CD4-positive, alpha-beta T cell treated with Interleukin-12 subunit alpha and Interleukin-12 subunit beta, for 1 hour (primary cell): ENCODE measurements at regions not wholly inside any gene's neighbourhood (a gene's known extent, or its start where the extent isn't known, plus 50 kb on each side); places are given as distances from the start of the nearest gene placed in this dataset.
A peak's percentile ranks its signal among the peaks of the same experiment; 100 is the strongest.
"Not testable (repeated sequence)": the region's sequence is repeated elsewhere in the genome, so short reads cannot be mapped to it uniquely, and the experiment has no call there.

Experiments
- DNase-seq: peaks from one replicate; pipeline ENCODE4 v3.0.0-alpha.2; 2020

DNA sequence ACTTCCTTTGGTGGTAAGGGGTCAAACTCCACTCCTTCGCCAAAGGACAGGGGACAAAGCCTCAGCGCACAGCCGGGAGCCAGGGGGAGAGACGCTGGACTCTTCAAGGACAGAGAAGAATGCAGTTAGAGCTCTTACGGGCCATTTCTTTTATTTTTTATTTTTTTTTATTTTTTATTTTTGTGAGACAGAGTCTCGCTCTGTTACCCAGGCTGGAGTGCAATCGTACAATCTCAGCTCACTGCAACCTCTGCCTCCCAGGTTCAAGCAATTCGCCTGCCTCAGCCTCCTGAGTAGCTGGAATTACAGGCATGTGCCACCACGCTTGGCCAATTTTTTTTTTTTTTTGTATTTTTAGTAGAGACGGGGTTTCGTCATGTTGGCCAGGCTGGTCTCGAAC, 93.2 kb upstream of the RPH3AL start, which contains the start of gene RFLNB:
TSS of gene RFLNB (minus strand) at position 101 of the 400 bp plus-strand sequence.
- DNase-seq, result not testable (repeated sequence)

DNA sequence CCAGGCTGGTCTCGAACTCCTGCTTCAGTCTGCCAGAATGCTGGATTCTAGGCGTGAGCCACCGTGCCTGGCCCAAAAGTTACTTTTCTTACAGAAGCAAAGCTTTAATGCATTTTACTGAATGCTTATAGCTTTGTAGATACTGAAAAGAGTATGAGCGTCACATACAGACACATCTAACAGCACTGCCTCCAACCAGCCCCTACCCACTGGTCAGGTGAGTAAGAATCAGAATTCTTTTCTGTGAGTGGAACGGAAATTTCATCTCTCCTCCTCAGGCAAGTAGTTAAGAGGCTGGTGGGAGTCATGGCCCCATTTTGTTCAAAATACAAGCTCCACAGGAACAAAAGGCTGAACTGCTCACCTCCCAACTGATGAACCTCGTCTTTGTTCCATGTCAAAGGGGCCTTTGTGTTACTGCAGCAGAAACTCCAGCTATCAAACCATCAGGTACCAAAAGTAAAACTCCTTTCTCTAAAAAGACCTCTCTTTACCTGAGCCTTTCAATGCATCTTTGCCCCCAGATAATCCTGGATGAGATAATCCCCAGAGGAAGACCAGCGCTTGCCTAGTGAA, 92.4 kb upstream of the RPH3AL start:
- DNase-seq, result no peak

DNA sequence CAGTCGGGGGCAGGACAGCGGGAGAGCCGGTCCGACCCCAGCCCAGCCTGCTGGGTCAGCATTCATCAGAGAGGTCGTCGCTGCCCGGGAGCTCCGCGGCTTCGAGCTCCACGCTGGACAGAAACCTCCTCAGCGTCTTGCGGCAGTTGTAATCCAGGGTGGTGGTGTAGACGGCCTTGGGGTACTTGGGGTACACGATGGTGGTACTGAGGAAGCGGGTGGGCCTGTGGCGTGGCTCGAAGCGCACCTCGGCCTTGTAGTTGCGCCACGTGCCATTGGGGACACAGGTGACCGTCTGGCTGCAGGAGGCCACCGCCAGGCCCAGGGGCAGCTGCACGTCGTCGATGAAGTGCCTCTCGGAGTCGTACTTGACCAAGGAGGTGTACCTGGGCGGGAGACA, 90.5 kb upstream of the RPH3AL start:
- DNase-seq, result no peak

DNA sequence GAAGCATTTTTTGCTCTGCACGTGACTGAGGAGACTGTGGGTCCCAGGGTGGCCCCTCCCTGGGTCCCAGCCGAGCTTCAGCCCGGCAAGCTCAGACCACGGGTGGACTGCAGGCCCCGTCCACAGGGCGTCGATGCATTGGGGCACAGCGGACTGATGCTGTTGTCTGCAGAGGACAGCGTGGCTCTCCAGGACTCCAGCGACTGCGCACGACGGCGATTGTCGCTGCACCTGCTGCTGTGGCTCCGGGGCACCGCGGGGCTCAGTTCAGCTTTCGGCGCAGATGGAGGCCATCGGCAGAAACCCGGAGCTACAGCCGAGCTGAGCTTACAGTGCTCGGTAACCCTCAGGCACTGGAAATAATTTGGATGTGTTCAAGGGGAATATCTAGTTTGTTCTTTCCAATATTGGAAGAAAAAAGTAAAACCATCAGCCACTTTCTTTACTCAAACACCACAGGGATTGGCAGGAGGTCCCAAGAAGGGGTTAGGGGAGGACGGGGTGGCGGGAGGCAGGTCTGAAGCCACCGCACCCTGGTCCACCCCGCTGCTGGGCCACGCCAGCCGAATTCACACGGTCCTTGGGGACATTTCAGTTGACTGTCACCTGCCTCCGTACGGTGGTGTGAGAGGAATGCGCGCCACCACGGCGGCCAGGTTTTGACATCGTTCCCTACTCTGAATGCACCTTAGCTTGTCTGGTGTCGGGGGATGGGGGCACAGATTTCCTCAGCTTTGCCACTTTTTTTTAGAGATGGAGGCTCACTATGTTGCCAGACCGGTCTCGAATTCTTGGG, 88.7 kb upstream of the RPH3AL start:
- no peak for DNase-seq

DNA sequence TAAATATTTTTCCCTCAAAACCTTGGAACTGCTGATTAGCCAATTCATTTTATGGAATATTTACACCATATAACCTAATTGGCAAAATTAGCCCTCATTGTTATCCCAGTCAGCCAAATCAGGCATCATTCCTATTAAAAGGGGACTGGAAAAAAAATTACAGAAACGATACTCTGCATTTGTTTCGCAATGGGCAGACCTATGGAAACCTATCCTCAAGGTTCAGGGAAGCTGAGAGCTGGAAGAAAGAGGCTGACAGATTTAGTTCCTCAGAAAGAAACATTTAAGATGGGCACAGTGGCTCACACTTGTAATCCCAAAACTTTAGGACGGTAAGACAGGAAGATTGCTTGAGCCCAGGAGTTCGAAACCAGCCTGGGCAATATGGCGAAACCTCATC, 85.6 kb upstream of the RPH3AL start:
- DNase-seq, result no peak

DNA sequence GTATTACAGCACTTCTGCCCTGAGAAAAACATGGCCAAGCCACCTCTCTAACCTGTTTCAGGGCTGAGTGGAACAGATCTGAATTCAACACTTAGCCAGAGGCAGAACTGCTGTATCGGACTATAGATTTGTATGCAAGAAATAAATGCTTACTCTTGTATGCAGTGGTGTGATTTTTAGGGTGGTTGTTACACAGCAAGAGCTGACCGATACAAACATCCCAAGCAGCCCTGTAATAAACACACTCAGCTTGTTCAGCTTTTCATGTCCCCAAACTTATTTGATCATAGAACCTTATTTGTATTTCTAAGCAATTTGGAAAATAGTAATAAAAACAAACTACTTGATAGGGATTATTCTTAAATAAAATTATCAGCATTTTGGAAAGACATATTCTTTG, 84.9 kb upstream of the RPH3AL start:
- no peak for DNase-seq

DNA sequence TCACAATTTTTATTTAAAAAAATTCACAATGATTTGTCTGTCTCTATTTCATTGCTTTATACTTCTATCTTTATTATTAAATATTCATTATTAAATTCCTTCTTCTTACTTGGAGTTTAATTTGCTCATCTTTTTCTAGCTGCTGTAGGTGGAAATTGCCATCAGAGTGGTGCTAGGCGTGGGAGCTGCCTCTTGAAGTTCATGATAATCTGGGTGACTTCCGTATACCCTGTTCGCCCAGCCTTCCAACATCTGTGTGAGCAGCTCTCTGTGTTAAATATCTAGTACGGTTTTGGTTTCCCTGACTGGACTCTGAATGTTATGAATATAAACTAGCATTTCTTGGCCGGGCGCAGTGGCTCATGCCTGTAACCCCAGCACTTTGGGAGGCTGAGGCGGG, 84.0 kb upstream of the RPH3AL start:
- DNase-seq, result no peak

DNA sequence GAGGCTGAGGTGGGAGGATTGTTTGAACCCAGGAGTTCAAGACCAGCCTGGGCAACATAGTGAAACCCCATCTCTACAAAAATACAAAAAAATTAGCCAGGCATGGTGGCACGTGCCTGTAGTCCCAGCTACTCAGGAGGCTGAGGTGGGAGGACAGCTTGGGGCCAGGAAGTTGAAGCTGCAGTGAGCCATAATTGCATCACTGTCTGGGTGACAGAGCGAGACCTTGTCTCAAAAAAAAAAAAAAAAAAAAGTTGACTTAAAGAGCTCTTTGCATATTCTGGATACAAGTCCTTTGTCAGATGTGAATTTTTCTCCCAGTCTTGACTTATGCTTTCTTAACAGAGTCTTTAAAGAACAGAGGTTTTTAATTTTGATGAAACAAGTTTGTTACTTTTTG, 79.9 kb upstream of the RPH3AL start:
- not testable (repeated sequence) for DNase-seq

DNA sequence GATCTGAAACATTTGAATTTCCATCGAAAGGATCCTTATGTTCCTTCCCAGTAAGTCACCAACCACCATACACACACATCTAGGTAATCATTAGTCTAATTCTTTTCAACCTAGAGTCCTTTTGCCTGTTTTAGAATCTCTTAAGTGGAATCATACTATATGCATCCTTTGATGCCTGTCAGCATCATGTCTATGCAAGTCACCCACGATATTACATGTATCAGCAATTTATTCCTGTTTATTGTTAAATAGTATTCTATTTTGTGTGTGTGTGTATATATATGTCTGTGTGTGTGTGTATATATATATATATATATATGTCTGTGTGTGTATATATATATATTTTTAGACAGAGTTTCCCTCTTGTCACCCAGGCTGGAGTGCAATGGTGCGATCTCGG, 78.9 kb upstream of the RPH3AL start:
- DNase-seq, result no peak

DNA sequence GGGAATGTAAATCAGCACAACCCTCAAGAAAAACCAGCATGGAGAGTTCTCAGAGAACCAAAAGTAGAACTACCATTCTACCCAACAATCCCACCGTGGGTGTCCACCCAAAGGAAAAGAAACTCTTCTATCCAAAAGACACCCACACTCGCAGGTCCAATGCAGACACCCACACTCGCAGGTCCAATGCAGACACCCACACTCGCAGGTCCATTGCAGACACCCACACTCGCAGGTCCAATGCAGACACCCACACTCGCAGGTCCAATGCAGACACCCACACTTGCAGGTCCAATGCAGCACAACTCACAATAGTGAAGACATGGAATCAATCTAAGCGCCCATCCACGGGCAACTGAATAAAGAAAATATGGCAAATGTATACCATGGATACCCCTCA, 77.0 kb upstream of the RPH3AL start:
- no peak for DNase-seq

DNA sequence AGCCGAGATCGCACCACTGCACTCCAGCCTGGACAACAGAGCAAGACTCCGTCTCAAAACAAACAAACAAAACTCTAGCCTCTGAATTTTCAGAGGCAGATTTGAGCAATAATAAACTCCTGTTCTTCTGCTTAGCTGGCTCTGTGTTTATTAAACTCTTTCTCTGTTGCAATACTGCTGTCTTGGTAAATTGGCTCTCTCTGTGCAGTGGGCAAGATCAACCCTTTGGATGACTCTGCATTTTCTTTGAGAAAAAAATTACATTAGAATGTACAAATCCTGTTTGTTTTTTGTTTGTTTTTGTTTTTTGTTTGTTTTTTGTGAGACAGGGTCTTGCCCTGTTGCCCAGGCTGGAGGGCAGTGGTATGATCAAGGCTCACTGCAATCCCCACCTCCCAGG, 75.8 kb upstream of the RPH3AL start:
- no peak for DNase-seq

DNA sequence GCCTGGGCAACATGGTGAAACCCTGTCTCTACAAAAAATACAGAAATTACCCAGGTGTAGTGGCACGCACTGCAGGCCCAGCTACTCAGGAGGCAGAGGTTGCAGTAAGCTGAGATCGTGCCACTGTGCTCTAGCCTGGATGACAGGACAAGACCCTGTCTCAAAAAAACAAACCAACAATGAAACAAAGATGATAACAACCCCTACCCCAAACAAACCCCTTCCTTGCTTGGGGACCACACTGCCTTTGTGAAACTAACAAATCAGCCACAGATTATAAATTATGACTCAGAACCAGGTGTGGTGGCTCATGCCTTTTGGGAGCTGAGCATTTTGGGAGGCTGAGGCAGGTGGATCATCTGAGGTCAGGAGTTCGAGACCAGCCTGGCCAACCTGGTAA, 75.3 kb upstream of the RPH3AL start:
- DNase-seq, result no peak

DNA sequence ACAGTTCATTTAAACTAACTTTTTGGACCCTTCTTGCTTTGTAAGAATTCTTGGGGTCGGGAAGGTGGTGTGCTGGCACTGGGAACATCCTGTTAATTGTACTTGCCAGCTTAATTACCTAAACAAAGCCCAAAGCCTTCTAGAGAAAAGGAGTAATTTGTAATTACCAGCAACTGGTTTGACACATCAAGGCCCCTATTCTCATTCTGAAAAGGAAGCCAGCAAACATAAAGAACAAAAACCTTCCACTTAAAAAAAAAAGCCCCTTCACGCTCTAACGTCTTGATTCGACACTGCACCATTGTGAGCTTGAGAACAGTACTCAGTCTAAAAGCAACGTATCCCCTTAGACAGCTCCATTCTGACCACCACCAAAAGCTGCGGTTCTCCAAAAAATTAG, 74.7 kb upstream of the RPH3AL start:
- DNase-seq, result no peak

DNA sequence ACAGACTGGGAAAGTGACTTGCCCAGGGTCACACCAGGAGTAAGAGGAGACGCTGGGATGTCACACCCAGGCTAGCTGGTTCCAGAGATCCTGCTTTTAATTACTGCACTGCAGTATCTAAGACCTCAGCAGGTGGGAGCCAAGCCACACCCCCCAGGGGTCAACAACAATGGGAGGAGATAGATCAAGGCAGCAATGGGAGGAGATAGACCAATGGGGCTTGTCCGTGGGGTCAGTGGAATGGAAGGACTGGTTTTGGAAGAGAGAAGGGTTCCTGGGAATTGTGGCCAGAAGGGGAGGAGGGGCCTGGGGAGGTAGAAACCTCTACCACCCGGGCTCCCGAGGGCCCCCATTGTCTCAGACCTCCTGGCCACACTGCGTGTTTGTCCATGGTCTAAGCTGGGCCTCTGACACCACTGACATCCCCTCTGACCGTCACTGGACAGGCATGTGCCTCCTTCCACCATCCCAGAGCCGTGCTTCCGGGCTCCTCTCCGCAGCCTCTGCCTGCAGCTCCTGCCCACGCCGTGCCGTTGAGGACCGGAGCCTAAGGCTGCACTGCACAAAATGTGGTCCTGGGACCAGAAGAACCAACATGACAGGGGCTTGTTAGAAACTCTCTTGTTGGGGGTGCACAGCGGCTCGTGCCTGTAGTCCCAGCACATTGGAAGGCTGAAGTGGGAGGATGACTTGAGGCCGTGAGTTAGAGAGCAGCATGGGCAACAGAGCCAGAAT, 69.8 kb upstream of the RPH3AL start:
- no peak for DNase-seq

DNA sequence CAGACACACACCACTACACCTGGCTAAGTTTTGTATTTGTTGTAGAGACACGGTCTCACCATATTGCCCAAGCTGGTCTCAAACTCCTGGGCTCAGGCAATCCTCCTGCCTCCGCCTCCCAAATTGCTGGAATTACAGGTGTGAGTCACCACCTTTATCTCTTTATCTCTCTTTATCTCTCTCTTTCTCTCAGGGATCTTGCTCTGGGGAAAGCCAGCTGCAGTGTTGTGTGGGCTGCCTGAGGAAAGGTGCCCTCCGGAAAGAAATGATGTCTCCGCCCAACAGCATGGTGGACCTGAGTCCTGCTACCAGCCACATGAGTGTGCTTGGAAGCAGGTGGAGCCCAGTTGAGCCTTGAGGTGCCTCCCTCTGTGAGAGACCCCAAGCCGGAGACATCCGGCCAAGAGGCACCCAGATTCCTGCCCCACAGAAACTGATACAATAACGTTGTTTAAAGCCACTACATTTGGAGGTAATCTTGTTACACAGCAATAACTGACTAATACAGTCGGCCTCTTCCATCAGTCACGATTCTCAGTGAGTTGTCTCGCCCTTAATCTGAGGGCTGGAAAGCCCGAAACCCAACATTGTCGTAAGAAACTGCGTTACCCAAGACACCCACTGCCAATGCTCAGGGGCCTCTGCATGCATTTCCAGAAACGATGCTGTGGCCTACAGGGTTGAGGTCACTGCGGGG, 68.0 kb upstream of the RPH3AL start:
- no peak for DNase-seq

DNA sequence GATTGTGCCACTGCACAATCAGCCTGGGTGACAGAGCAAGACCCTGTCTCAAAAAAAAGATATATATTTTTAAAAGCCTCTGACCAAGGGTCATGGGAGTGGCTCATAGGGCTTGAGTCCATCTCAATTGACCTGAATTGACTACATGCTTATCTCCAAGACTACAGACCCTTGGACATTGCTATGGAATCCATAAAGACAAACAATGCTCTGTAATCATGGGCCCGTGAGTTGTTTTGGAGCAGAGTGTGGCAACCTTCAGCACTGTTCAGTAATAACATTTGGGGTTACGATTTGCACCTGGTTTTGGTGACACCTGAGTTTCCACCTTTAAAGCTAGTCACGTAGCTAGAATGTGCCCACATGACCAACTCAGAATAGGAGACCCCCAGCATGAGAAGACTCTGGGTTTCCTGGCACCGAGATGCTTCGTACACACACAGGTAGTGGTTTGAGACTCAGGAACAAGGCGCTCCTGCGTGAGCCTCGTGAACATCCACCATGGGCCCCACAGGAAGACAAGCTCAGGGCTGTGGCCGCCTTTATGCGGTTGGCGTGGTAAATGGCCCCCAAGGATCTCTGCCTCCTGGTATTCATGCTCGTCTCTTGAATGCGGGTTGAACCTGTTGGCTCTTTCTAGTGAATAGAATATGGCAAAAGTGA, 66.6 kb upstream of the RPH3AL start:
- DNase-seq, result peak; percentile 55

DNA sequence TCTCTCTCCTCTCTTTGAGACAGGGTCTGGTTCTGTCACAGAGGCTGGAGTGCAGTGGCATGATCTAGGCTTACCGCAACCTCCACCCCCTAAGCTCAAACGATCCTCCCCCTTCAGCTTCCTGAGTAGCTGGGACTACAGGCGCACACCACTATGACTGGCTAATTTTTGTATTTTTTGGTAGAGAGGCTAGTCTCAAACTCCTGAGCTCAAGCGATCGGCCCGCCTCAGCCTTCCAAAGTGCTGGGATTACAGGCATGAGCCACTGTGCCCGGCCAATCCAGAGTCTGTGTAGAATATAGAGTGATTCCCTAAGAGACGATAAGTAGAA, 65.8 kb upstream of the RPH3AL start:
- peak; percentile 67 for DNase-seq

DNA sequence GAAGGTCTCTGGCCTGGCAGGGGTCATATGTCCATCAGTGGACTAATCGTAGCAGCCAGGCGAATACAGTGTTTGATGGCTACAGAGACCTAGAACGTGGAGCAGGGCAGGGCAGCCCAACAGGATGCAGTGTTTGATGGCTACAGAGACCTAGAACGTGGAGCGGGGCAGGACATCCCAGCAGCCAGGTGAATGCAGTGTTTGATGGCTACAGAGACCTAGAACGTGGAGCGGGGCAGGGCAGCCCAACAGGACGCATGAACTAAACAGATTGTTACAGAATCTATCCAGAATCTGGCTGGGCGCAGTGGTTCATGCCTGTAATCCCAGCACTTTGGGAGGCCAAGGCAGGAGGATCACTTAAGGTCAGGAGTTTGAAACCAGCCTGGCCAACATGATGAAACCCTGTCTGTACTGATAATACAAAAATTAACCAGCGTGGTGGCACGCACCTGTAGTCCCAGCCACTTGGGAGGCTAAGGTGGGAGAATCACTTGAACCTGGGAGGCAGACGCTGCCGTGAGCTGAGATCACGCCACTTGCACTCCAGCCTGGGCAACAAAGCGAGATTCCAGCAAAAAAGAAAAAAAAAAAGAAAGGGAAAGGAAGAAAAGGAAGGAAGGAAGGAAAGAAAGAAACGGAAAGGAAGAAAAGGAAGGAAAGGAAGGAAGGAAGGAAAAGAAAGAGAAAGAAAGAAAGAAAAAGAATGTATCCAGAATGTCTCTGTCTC, 65.2 kb upstream of the RPH3AL start:
- no peak for DNase-seq

DNA sequence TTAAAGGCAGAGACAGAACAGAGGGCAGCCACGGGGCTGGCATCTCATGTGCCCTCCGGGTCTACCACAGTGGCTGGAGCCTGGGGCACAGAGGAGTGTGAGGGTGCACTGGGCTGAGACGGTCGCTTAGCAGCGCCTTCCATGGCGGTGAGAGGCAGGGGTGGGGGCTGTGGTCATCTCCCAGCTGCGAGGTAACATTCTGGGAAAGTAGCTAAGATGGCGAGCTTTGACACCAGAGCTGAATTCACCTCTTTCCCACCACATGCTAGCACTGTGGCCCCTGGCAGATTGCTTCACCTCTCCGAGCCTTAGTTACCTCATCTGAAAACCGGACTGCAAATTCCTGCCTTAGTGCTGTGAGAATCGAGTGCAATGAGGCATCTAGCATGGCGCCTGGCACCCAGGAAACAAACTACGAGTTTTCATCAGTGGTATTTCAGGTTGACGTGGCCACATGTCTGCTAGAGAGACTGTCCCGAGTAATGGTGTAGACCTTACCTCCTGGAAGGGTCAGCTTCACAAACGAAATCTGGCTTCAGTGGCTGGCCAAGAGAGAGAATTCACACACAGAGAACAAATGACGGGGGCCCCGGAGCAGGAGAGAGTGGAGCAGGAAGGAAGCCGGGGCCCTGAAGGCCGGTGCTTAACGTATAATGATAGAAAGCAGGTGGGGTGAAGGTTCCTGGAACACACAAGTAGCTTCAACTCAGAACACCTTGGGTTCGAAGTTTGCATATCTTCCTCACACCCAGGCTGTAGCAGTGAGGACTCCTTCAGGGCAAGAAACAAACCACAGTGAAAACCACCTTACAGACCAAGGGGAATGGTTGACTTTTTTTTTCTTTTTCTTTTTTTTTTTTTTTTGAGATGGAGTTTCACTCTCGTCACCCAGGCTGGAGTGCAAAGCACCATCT, 63.9 kb upstream of the RPH3AL start:
- DNase-seq, result peak; percentile 70

DNA sequence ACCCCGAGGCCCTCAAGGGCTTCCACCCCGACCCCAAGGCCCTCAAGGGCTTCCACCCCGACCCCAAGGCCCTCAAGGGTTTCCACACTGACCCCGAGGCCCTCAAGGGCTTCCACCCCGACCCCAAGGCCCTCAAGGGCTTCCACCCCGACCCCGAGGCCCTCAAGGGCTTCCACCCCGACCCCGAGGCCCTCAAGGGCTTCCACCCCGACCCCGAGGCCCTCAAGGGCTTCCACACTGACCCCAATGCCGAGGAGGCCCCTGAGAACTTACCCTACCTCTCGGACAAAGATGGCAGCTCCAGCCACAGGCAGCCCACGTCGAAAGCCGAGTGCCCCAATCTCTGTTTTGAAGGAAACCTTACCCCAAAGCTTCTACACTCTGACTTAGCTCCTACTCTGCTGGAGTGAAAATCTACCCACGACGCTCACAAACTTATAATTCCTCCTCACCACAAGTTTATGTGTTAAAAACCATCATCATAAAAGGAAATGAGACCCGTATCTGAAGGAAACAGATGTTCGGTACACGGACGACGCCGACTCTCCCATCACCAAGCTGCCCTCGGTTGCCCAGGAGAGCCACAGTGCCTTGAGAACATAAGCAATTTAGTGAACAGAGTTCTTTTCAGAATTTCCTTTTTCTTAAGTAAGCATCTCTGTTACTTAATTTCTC, 61.2 kb upstream of the RPH3AL start:
- peak; percentile 28 for DNase-seq

DNA sequence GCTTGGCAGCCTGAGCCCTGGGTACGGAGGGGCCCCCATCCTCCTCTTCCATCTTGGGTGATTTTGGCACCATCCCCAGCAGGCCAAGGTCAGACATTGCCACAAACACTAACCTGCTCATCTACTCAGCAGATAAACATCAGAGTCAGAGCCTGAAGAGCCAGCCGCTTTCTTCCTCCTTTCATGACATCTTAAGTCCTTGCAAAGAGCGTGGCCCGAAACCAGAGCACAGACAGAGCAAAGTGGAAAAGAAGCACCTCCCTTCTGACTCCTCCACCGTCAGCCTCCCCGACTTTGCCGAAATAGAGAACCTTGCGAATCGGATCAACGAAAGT, 60.4 kb upstream of the RPH3AL start:
- DNase-seq, result no peak
